GM12878 (cell line): ENCODE measurements at regions not wholly inside any gene's neighbourhood (a gene's known extent, or its start where the extent isn't known, plus 50 kb on each side); places are given as distances from the start of the nearest gene placed in this dataset.

ENCODE experiments used
- ATAC-seq: fragments of 200-7000 bp; cut with Tn5 transposase; 3 replicates; pipeline ENCODE4 v1.9.1; 2020; ENCODE audit warnings: mild to moderate bottlenecking, moderate library complexity
- BruUV-seq: library from RNA; stranded (reverse); fragments of 400-500 nt; replicated peaks from 2 replicates; lab custom pipeline; 2021; lab: Mats Ljungman, UMichigan
- CTCF ChIA-PET: fragments of 300-600 bp; sonication (Branson Sonifier 250); formaldehyde crosslinking; extraction: SDS; loops from one replicate; lab custom pipeline; 2021; ENCODE audit warnings: inconsistent platforms; lab: Yijun Ruan, JAX
- POLR2A ChIA-PET: fragments of 350-600 bp; formaldehyde crosslinking; extraction: SDS; loops from one replicate; lab custom pipeline; 2021; ENCODE audit warnings: inconsistent platforms; lab: Charles Lee
- RAD21 ChIA-PET: fragments of 300-600 bp; sonication (Branson Sonifier 250); formaldehyde crosslinking; loops from one replicate; lab custom pipeline; 2023; ENCODE audit warnings: antibody characterized with exemption; ENCODE audit not compliant: unreplicated experiment; lab: Charles Lee
- SMC1A ChIA-PET: fragments of 300-600 bp; sonication (Branson Sonifier 250); formaldehyde crosslinking; loops from one replicate; lab custom pipeline; 2023; ENCODE audit not compliant: unreplicated experiment, uncharacterized antibody; lab: Charles Lee
- DNase-seq: peaks from one replicate; pipeline ENCODE4 v3.0.0-alpha.2; 2011; ENCODE audit warnings: low read depth, low spot score
- FAIRE-seq: peaks from 3 replicates; lab custom pipeline; 2011; peaks lifted over from hg19 to GRCh38; lab: Jason Lieb, UNC
- H2AFZ ChIP-seq: 2 replicates; pipeline ENCODE4 v1.6.0; 2011; ENCODE audit warnings: low read depth, low read length, control low read depth; ENCODE audit not compliant: control insufficient read depth
- H3K27ac ChIP-seq: 2 replicates; pipeline ENCODE4 v1.5.1; 2011; ENCODE audit warnings: control low read depth; ENCODE audit not compliant: control insufficient read depth, insufficient read depth
- H3K27me3 ChIP-seq, 2 experiments: replicated peaks in 1 of 2; 2 replicates each; pipeline versions ENCODE4 v1.6.0 to v1.6.1; 2011; ENCODE audit warnings: low read length in 1 of 2; ENCODE audit not compliant: control insufficient read depth in 2 of 2, insufficient read depth in 2 of 2
- H3K36me3 ChIP-seq, 2 experiments: 2 replicates each; pipeline ENCODE4 v1.5.1; 2011; ENCODE audit warnings: low read length in 1 of 2; ENCODE audit not compliant: control insufficient read depth in 2 of 2, insufficient read depth in 2 of 2
- H3K4me1 ChIP-seq: 2 replicates; pipeline ENCODE4 v1.6.1; 2011; ENCODE audit warnings: mild to moderate bottlenecking, low read length, moderate library complexity, mixed read lengths; ENCODE audit not compliant: control insufficient read depth, insufficient read depth
- H3K4me2 ChIP-seq: 2 replicates; pipeline ENCODE4 v1.6.0; 2011; ENCODE audit warnings: control low read depth; ENCODE audit not compliant: control insufficient read depth, insufficient read depth
- H3K4me3 ChIP-seq: fragments of 200-600 bp; sonication (generic); 2 replicates; pipeline ENCODE4 v1.5.1; 2016
- H3K79me2 ChIP-seq: 2 replicates; pipeline ENCODE4 v1.6.0; 2011; ENCODE audit warnings: low read length; ENCODE audit not compliant: control insufficient read depth, insufficient read depth
- H3K9ac ChIP-seq: 2 replicates; pipeline ENCODE4 v1.8.0; 2011; ENCODE audit warnings: low read length, control low read depth, mixed read lengths; ENCODE audit not compliant: control insufficient read depth, insufficient read depth
- H3K9me3 ChIP-seq: replicated peaks from 3 replicates; pipeline ENCODE4 v1.5.1; 2011; ENCODE audit warnings: mild to moderate bottlenecking, low read length; ENCODE audit not compliant: control insufficient read depth, insufficient read depth
- H4K20me1 ChIP-seq: 2 replicates; pipeline ENCODE4 v1.6.0; 2011; ENCODE audit not compliant: control insufficient read depth, insufficient read depth
- IKZF2 ChIP-seq, 2 experiments: fragments of 450-650 bp; IDR thresholded peaks; 2 replicates each; pipeline ENCODE4 v1.6.1; 2017; ENCODE audit warnings: mild to moderate bottlenecking in 2 of 2, moderate library complexity in 2 of 2
- MYC ChIP-seq: IDR thresholded peaks from 2 replicates; pipeline ENCODE4 v1.6.1; 2011; ENCODE audit warnings: mild to moderate bottlenecking, low read length, moderate library complexity, inconsistent platforms; ENCODE audit not compliant: insufficient read depth, insufficient replicate concordance, insufficient read length, severe bottlenecking
- RCOR1 ChIP-seq: conservative IDR thresholded peaks from 2 replicates; pipeline ENCODE4 v1.6.1; 2012; ENCODE audit warnings: low read depth, low read length, improper control_type of control experiment
- ZNF592 ChIP-seq: fragments of 450-650 bp; IDR thresholded peaks from 2 replicates; pipeline ENCODE4 v1.6.1; 2017; ENCODE audit warnings: mild to moderate bottlenecking, moderate library complexity
- WGBS: methylation state at CpG from one replicate; pipeline ENCODE4 v1.1.6; 2016; ENCODE audit warnings: low lambda C conversion rate; ENCODE audit not compliant: insufficient replicate concordance, insufficient coverage; ENCODE audit errors: missing lambda C conversion rate; 5-methylcytosine and 5-hydroxymethylcytosine counted together
- in situ Hi-C: fragments of 300-500 bp; cut with MboI; formaldehyde crosslinking; loops from 9 replicates; pipeline ENCODE4 v1.14.3; 2018; ENCODE audit warnings: mixed read lengths
- intact Hi-C: fragments of 100-400 bp; cut with micrococcal nuclease; formaldehyde crosslinking; loops from one replicate; pipeline ENCODE4 v1.14.2; 2022; ENCODE audit not compliant: unreplicated experiment
- TF ChIP-seq, protein P1 (sequence below), 3 experiments: IDR thresholded peaks in 2 of 3; conservative IDR thresholded peaks in 1 of 3; 2 replicates each; pipeline ENCODE4 v1.5.1; 2011; ENCODE audit warnings: low read depth in 3 of 3, low read length in 3 of 3, mild to moderate bottlenecking in 3 of 3, control low read depth in 2 of 3, moderate library complexity in 2 of 3, inconsistent platforms in 1 of 3, mixed read lengths in 1 of 3; ENCODE audit not compliant: control insufficient read depth in 2 of 3, insufficient read depth in 1 of 3; ENCODE audit errors: extremely low read depth in 1 of 3

DNA sequence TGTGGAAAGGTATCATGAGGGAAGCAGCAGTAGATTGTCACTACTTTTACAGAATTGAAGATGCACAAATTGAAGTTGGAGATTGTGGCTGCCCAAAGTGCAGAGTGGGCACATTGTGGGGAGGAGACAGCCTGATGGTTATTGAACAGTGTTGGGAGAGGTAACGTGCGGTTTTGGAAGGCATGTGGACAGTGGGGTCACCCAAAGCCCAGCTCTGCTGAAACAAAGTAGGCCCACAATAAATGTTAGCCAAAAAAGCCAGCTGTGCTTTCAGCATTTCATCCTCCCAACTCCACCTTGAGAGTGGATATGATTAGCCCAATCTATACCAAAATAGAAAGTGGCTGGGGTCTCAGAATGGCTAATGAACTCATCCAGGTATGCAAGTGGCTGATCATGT, 96.7 kb downstream of the TMX1 start:
- ChIA-PET RAD21 (no interaction called here), SMC1A (no interaction called here), CTCF (no interaction called here), POLR2A (no interaction called here)
- no peak overlapping the region for H3K9ac ChIP-seq
- TF ChIP-seq IKZF2 (IDR thresholded peaks at IDR 0.05) = no peak
- no peak for TF ChIP-seq RCOR1
- no peak for TF ChIP-seq ZNF592
- no peak for TF ChIP-seq MYC
- TF ChIP-seq, protein P1, sequence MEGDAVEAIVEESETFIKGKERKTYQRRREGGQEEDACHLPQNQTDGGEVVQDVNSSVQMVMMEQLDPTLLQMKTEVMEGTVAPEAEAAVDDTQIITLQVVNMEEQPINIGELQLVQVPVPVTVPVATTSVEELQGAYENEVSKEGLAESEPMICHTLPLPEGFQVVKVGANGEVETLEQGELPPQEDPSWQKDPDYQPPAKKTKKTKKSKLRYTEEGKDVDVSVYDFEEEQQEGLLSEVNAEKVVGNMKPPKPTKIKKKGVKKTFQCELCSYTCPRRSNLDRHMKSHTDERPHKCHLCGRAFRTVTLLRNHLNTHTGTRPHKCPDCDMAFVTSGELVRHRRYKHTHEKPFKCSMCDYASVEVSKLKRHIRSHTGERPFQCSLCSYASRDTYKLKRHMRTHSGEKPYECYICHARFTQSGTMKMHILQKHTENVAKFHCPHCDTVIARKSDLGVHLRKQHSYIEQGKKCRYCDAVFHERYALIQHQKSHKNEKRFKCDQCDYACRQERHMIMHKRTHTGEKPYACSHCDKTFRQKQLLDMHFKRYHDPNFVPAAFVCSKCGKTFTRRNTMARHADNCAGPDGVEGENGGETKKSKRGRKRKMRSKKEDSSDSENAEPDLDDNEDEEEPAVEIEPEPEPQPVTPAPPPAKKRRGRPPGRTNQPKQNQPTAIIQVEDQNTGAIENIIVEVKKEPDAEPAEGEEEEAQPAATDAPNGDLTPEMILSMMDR (IDR thresholded peaks at IDR 0.05 in 2 of 3, conservative IDR thresholded peaks at IDR 0.05 in 1 of 3; ENCODE audit: control insufficient read depth in 2 of 3, extremely low read depth in 1 of 3, insufficient read depth in 1 of 3, low read depth in 3 of 3, low read length in 3 of 3) = no peak
- no peak overlapping the region for H3K27ac ChIP-seq
- in situ Hi-C loops (no loop called here), intact Hi-C loops (no loop called here)
- no TSS peak for BruUV-seq
- no peak for FAIRE-seq
- H3K9me3 ChIP-seq = no peaks in the 10 kb centered on the region
- no peaks in the 10 kb centered on the region for H3K36me3 ChIP-seq
- H3K79me2 ChIP-seq = no peaks in the 10 kb centered on the region
- H4K20me1 ChIP-seq = no peaks in the 10 kb centered on the region
- H2AFZ ChIP-seq = no peak overlapping the region
- DNase-seq = no peak
- H3K4me2 ChIP-seq = no peak overlapping the region
- H3K27me3 ChIP-seq = no peaks in the 10 kb centered on the region
- no peak for ATAC-seq
- 16% methylated on average over 2 of the region's 2 CpGs for WGBS
- no peak overlapping the region for H3K4me3 ChIP-seq
- no peaks in the 10 kb centered on the region for H3K4me1 ChIP-seq
